HG03442 (cell line): ENCODE measurements at regions not wholly inside any gene's neighbourhood (a gene's known extent, or its start where the extent isn't known, plus 50 kb on each side); places are given as distances from the start of the nearest gene placed in this dataset.

Experiments
- ATAC-seq: cut with Tn5 transposase; IDR thresholded peaks from one replicate; pipeline ENCODE4 v1.9.1; 2021; ENCODE audit warnings: mild to moderate bottlenecking, moderate library complexity; ENCODE audit not compliant: unreplicated experiment

DNA sequence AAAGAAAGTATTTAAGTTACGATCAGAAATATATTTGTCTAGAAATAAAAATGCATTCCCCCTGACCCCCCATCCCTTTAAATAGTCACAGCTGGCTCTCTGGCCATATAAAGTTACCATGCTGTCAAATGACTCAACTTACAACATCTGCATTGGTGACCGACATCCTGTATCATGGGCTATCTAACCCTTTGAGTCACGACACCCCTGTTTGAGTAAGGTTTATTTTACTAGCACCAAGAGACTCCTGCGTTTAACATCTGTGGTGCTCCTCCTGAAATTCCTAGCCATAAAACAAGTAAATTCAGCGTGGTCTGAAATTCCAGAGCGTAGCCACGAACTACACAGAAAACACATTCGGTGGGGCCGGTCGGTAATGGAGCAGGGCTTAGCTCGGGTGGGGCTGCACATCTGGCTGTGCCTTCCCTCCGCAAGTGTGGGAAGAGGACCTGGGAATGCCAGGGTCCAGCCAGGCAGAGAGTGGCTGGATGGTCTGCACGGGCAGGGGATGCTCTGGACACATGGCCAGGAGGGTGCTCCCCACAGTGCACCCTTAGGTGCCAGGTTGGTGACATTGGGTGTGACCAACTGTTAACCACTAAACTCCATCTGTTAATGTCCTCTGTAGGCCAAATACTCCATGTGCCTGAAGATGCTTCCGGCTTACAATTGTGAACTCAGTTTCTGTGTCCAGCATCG lies 53.0 kb upstream of the CLDN14 start:
- no peak for ATAC-seq

DNA sequence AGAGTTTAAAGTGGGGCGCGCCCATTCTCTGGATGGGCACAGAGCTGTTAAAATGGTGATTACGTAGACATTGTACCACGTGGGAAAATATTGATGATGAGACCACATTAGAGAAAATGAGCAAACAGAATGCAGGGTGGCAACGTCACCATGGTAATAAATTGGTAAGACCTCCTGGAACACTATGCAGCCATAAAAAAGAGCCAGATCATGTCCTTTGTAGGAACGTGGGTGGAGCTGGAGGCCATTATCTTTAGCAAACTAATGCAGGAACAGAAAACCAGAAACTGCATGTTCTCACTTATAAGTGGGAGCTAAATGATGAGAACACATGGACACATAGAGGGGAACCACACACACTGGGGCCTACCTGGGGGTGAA lies 53.5 kb upstream of the CLDN14 start:
- no peak for ATAC-seq

DNA sequence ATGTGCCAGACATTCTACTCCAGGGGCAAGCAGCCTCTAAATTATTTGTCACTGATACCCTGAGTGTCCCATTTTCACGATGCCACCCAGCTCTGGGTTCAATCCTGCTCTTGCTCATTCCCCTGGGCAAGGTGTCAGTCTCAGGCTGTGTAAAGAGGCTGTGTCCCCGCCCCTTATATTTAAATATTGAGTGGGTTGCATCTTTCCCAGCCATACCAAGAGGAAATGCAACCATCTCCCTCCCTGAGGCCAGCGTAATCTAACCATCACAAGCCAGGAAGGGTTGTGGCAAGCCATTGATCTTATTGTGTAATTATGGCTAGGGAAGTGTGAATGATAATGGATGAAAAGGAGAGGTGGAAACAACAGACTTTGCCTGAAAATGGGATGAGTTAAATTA lies 54.7 kb upstream of the CLDN14 start:
- no peak for ATAC-seq

DNA sequence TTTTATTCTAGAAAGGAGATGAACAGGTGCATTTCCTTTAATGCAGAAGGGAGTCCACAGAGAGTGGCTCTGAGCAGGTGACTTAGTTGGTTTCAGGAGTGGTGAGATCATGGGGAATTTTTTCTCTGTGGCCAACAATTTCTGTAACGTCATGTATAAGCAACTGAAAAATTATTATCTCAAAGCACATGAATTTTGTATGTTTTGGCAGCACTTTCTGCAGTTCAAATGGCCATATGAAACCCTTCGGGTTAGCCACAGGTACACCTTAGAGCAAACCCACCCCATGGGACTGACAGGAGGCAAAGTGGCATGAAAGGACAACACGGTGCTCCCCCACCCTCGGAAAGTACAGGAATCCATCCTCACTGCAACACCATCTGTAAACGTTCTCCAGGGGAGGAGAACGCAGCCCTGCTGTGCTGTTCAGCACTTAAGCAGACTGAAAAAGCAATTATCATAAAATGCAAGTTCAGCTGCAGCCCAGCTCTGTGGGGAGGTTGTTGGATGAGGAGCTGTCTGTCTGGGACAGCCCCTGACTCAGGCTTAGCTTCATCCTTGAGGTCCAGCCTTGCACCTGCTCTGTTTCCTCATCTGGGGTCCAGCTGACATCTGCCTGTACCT lies 55.8 kb upstream of the CLDN14 start:
- peak; percentile 77 for ATAC-seq

DNA sequence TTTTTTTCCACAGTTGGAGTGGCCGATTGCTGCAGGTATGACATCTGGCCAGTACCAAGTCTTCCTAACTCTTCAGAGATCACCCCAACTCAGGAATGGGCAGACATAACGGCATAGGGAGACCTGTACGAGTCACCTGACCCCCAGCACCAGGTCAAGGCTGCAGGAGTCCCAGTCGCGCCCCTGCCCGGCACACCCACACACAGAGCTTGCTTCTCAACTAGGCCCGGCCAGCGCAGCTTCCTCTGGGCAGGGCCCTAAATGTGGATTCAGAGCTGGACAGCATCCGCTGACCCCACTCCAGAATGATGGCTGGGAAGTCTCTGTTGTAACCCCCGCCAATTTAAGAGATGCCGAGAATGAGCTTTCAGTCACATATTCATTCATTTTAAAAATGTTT lies 58.8 kb upstream of the CLDN14 start:
- ATAC-seq = no peak

DNA sequence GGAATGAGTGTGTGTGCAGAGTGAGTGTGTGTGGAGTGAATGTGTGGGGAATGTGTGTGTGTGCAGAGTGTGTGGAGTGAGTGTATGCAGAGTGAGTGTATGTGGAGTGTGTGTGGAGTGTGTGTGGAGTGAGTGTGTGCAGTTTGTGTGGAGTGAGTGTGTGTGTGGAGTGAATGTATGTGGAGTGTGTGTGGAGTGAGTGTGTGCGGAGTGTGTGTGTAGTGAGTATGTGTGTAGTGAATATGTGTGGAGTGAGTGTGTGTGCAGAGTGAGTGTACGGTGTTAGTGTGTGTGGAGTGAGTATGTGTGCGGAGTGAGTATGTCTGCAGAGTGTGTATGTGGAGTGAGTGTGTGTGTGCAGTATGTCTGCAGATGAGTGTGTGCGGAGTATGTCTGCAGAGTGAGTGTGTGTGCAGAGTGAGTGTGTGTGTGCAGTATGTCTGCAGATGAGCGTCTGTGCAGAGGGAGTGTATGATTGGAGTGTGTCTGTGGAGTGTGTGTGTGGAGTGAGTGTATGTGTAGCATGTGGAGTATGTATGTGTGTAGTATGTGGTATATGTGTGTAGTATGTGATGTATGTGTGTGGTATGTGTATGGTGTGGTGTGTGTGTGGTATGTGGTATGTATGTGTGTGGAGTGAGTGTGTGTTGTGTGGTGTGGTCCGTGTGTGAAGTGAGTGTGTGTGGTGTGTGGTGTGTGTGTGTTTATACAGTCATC lies 59.7 kb upstream of the CLDN14 start:
- no peak for ATAC-seq

DNA sequence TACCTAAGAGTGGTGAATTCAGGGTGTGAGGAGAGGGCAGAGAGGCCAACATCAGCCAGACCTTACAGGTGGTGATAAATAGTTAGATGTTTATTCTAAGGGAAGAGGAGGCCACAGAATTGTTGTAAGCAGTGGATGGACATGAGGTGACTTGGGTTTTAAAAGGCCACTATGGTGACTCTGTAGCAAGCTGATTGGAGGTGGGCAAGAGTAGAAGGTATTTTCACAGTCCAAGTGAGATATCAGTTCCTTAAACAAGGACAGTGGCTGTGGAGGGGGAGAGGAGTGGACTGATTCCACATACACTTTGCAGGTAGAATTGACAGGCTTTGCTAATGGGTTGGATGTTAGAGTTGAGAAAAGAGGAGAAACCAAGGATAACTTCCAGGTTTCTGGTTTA lies 60.8 kb upstream of the CLDN14 start:
- no peak for ATAC-seq

DNA sequence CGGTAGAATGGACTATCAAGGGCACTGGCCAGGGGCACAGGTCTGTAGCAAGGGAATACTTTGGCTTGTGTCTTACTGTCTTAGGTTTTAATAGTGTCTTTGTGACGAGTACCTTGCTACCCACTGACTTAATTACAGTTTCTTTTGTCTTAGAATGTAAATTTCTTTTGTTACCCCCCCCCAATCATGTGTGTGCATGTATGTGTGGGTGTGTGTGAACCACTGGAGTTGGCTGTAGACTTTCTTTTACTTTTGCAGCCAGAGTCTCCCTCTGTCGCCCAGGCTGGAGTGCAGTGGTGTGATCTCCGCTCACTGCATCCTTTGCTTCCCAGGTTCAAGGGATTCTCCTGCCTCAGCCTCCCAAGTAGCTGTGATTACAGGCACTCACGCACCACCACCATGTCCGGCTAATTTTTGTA lies 61.8 kb upstream of the CLDN14 start:
- no peak for ATAC-seq

DNA sequence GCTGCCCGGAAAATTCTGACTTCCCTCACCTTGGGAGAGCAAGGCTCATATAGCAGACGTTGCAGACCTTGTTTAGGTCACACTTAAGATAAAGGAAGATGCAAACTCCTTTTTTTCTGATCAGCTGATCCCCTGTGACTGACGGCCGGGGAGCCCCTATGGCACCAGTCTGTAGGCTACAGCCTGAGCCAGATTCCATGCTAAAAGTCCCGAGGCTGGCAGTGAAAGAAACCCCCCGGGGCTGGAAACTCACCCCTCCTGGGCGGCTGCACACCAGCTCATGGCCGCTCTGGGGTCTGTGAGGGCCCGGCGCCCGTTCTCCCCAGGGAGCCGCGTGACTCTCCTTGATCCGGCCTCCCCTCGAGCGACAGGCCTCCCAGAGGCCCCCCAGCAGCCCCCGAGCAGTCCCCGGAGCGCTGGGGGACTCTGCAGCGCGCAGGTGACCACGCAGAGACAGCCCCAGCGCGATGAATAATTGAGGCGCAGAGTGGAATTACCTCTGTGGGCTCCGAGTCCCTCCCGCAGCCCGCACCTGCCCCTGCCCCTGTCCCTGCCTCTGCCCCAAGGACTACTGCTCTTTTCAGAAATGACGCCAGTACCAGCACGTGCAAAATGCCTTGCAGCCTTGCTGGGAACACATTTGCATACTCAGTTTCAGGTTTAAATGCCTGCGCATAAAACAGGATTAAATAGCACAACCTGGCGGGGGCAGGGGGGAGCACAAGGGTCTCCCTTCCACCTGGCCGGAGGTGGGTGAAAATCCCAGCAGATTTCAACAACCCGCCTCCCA lies 62.6 kb upstream of the CLDN14 start:
- peak; percentile 52 for ATAC-seq

DNA sequence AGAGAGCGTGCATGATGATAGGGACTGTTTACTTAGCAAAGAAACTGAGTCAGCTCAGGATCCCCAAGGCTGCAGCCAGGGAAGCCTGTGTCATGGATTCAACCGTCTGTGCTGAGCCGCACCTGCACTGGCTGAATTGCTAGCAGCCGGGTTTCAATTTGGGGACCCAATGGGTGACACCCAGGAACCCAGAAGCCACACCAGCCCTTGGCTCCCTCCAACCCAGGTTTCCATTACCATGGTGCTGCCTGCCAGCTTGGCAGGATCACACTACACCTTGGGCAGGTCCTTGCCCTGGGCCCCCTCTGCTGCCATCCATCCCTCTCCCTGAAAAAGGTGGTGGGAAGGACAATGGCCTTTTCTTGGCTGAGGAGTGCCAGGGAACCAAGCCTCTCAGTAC lies 64.0 kb upstream of the CLDN14 start:
- ATAC-seq = no peak

DNA sequence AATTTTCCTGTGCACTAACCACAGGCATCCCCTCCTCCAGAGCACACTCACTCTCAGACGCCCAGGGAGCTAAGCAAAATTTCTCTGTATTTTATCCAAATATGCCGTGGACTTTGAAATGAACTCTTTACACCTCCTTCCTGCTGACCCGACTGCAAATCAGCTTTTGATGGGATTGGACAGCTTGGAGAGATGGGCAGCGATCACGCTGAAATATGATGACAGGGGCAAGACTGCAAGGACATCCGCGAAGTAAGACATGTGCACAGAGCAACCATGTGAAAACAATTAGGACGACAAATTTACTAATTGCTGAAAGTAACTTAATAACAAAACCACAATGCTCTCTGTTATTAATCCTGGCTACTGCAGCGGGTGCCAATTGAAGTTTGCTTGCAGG lies 64.6 kb upstream of the CLDN14 start:
- no peak for ATAC-seq

DNA sequence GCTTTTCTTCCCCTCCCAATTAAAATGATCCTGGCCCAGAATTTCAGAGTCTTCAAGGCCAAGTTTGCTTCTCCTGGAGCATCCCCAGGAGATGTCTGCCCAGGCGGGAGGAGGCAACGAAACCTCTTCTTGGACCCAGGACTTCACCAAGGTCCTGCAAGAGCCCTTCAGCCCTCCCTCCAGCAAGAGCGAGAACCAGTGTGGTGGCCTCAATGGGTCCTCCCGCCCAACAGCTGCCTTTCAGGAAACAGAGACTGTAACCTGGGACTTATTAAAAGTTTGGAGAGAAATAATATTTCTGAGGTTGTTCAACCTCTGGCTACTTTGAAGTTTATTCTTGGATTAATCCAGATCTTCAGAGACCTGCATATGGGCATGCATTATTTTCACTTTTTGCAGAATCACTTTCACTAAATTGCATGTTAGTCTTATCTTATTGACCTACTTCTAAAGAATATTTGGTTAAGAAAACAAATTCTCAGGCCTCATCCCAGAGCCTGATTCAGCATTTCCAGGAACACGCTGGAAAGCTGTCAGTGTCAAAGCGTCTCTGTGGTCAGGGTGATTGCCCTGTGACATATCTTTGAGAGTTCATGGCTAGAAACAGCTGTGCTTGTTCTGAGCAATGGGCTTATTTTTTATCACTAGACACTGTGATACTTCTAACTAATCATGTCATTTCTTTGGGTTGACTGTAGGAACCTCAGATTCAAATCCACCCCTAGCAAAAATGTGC lies 66.0 kb upstream of the CLDN14 start:
- ATAC-seq = no peak

DNA sequence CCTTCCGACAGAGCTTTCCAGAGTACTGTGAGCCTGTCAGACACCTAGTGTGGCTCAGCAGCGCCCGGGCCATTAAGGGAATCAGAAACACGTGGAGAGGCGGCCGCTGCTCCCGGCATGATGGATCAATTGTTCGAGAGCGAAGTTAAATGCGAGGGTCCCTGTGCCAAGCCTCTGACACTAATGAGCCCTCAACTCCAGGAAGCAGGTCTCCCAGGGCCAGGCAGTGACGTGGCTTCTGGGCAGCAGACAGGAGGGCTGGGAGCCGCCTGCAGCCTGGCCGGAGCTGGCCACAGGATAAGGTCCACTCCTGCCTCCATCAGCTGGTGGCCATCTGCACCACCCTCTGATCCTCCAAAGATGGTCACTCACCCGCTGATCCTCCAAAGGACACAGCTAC lies 67.5 kb upstream of the CLDN14 start:
- ATAC-seq = no peak

DNA sequence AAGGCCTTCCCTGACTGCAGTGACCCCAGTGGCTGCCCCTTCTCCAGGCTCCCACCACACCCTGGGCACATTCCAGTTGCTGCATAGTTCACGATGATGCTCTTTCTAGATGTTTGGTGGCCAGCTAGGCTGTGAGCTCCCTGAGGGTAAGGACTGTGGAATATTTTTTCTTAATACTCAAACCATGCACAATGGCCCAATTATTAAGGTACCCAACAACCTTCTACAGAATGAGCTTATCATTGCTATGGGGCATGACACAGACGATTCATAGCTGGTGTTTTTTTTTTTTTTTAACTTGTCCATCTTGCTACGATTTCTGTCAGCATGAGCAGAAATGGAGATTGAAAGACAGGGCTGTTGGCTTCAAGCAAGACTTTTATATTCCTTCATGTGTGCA lies 68.9 kb upstream of the CLDN14 start:
- ATAC-seq = no peak

DNA sequence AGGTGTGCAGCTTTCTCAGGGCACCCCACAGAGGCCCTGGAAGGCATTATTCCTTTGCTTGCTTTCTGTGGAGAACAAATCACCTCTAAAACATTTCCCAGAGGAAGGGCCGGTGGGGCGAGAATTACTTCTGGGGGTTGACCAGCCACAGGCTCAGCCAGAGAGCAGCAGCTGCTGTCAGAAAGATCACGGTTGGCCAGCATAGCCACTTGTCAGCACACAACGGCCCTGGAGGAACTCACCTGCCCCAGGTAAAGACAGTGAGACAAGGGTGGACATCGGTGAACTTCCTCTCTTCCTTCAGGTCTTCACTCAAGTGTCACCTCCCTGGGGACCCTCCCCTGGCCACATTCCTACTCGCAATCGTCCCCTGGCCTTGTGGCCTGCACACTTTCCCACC lies 69.5 kb upstream of the CLDN14 start:
- ATAC-seq = no peak

DNA sequence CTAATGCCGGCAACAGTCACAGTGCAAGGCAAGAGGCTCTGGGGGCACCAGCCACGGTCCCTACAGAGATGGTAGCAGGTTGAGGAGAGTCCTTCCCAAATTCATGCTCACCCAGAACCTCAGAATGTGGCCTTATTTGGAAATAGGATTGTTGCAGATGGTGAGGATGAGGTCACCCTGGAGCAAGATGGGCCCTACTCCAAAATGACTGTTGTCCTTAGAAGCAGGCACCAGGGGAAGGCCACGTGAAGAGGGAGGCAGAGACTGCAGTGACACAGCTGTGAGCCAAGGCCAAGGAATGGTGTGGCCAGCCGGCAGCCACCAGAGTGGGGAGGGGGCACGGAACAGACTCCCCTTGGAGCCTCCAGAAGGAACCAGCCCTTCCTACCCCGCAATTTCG lies 70.8 kb upstream of the CLDN14 start:
- ATAC-seq = no peak

DNA sequence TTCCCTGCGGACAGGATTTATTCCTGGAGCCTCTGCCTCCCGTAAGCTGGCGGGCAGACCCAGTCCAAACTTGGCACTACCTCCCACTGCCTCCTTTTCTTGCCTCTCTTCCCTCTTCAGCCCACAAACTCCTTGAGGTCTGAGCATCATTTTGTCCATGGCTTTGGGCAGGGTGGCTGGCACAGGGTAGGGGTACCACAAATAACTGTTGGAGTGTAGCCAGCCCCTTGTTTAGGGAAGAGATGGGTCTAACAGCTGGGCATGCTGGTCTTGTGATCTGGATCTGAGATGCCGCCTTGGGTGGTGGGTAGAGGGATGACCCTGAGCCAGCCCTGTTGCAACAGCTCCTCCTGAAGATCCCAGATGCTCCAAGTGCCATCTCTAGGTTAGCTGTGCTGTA lies 71.4 kb upstream of the CLDN14 start:
- ATAC-seq = no peak

DNA sequence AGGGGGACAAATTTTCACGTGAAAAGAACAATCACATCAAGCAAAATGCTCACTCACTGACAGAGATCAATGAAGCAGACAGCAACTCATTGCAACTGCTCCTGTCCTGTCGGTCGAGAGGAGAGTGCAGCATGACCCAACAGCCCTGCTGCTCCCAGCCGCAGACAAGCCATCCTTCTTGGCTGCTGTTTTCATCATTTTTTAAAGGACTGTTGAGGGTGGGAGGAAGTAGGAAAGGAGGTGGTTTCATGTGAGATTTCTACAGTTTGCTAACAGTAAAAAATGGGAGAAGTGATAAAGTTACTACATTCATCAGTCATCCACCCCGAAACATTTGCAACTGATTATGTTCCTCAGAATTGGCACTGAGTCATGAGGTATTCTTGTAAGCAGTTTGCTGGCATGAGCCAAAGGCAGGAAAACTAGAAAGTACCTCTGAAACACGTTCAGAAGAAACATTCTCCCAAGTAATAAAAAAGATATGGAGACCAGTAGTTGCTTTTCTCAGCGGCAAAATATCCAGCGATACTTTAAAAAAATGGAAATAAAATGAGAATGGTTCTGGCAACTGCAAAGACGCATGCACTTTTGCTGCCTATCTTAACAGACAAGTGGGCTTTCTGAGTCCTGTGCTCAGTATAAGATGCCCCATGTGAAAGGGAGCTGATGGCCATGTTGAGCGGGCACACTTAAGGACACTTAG lies 72.0 kb upstream of the CLDN14 start:
- no peak for ATAC-seq

DNA sequence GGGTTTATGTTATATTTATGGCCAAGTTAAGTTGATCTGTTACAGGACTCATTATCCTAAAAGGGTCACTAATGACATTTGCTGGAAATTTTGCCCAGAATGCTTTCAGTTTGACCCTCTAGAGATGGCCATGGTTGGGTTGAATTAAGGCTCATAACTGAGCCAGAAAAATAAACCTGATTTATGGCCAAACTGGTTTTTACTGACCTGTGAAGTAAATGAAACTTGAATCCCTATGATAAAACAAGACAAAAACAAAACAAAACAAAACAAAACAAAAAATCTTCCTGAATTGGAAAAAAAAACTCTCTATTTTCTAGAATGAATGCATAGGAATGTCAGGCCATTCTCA lies 72.5 kb upstream of the CLDN14 start:
- ATAC-seq = no peak

DNA sequence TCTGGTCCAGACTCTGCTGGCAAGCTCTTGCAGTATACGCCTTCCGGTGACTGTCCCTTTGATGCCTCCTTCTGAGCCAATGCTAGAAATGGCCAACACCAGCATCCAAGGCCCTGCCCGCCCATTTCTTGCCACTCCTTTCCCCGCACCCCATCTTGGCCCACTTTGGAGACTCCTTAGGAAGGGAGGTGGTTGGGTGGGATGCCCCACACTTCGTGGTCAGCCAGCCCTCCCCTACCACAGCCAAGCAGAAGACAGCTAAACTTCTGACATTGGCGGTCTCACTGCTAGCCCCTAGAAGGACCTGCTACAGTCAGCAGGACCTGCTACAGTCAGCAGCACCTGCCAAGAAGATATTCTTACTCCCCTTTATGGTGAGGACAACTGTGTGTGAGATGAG lies 73.5 kb upstream of the CLDN14 start:
- ATAC-seq = no peak
